Karpas-422 (cell line): ENCODE measurements at regions not wholly inside any gene's neighbourhood (a gene's known extent, or its start where the extent isn't known, plus 50 kb on each side); places are given as distances from the start of the nearest gene placed in this dataset.
"Not testable (repeated sequence)": the region's sequence is repeated elsewhere in the genome, so short reads cannot be mapped to it uniquely, and the experiment has no call there.

Source experiments
- DNase-seq: peaks from one replicate; pipeline ENCODE4 v3.0.0-alpha.2; 2015
- H2AFZ ChIP-seq: fragments of 200-600 bp; sonication (generic); 2 replicates; pipeline ENCODE4 v1.6.1; 2014; ENCODE audit warnings: antibody characterized with exemption, low read length, mixed read lengths
- H3K27ac ChIP-seq: fragments of 200-600 bp; sonication (generic); 2 replicates; pipeline ENCODE4 v1.5.1; 2014; ENCODE audit warnings: mild to moderate bottlenecking, low read length, moderate library complexity
- H3K27me3 ChIP-seq: fragments of 200-600 bp; sonication (generic); 2 replicates; pipeline ENCODE4 v1.6.1; 2014; ENCODE audit warnings: low read length, mixed read lengths
- H3K36me3 ChIP-seq: fragments of 200-600 bp; sonication (generic); 2 replicates; pipeline ENCODE4 v1.6.1; 2014; ENCODE audit warnings: low read length, mixed read lengths; ENCODE audit not compliant: insufficient read depth
- H3K4me1 ChIP-seq: fragments of 200-600 bp; sonication (generic); 2 replicates; pipeline ENCODE4 v1.6.1; 2014; ENCODE audit warnings: mild to moderate bottlenecking, low read length, mixed read lengths
- H3K4me2 ChIP-seq: fragments of 200-600 bp; sonication (generic); 2 replicates; pipeline ENCODE4 v1.6.1; 2014; ENCODE audit warnings: low read length, low read depth, mild to moderate bottlenecking; ENCODE audit not compliant: poor library complexity, severe bottlenecking
- H3K4me3 ChIP-seq: fragments of 200-600 bp; sonication (generic); 2 replicates; pipeline ENCODE4 v1.5.1; 2014; ENCODE audit warnings: mild to moderate bottlenecking, antibody characterized with exemption, low read length, mixed read lengths
- H3K79me2 ChIP-seq: fragments of 200-600 bp; sonication (generic); 2 replicates; pipeline ENCODE4 v1.6.1; 2014; ENCODE audit warnings: mild to moderate bottlenecking, low read length, mixed read lengths
- H3K9ac ChIP-seq: fragments of 200-600 bp; sonication (generic); 2 replicates; pipeline ENCODE4 v1.6.0; 2014; ENCODE audit warnings: low read length
- H3K9me2 ChIP-seq: fragments of 200-600 bp; sonication (generic), shearing (Covaris generic); replicated peaks from 2 replicates; pipeline ENCODE4 v1.6.0; 2014; ENCODE audit warnings: mild to moderate bottlenecking, low read length, moderate library complexity; ENCODE audit not compliant: insufficient read depth
- H3K9me3 ChIP-seq: fragments of 300-700, 200-600 bp; sonication (generic); 2 replicates; pipeline ENCODE4 v1.6.1; 2014; ENCODE audit warnings: low read length, mixed read lengths
- H4K20me1 ChIP-seq: fragments of 200-600 bp; sonication (generic); 2 replicates; pipeline ENCODE4 v1.6.1; 2014; ENCODE audit warnings: mild to moderate bottlenecking, antibody characterized with exemption, low read length, low read depth; ENCODE audit not compliant: insufficient read depth

DNA sequence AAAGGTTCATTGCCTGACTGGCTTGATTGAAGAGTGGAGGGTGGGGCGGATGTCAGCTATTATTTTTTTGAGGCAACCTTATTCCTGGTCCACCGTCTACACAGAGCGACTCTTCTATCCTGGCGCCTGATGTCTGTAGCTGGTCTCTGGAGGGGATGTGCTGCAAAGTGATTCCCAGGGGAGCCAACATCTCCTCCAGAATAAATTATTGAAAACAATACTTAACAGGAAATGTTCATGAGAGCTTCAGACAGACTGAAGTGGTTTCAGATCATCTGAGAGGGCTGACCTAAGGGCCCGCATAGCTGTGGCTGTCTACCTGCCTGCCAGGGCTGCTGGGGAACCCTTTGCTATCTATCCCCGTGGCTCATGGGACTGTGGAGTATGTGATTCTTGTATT is 66.7 kb downstream of the TEX35 start:
- Histone ChIP-seq H3K27ac (peak overlapping the region; percentile 99), H3K4me2 (peak overlapping the region; percentile 73), H3K4me3 (peak overlapping the region; percentile 51)

DNA sequence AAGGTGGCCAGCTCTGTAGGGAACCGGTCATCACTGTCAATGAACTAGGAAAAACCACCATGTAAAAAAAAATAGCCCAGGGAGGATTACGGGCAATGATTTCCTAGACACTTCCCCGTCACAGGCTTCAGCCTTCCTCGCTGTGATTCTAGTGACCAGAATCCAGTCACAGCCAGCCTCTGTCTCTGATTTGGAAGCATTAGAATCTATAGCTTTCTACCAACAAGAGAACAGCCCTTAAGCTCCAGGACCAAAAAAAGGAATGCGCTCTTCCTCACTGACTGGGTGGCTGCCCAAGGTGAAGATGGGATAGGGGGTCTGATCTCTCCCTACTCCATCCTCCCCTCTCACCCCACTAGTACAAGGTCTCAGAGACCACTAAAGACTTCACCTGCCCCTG is 67.2 kb downstream of the TEX35 start:
- Histone ChIP-seq H3K4me1 (peaks cover 93% of the 10 kb centered on the region), H3K9me2 (no peaks in the 10 kb centered on the region), H3K27me3 (no peaks in the 10 kb centered on the region), H3K4me3 (peak overlapping the region; percentile 51), H3K27ac (peak overlapping the region; percentile 99), H2AFZ (no peak overlapping the region), H3K9me3 (no peaks in the 10 kb centered on the region), H4K20me1 (no peaks in the 10 kb centered on the region), H3K4me2 (peak overlapping the region; percentile 73), H3K36me3 (no peaks in the 10 kb centered on the region), H3K79me2 (peaks cover 13% of the 10 kb centered on the region; the same call in 1 of the 2 replicates), H3K9ac (peak overlapping the region; percentile 87)
- DNase-seq = peak; percentile 72

More for the DNA sequence above, 66.7 kb downstream of the TEX35 start:
- H3K9me3 ChIP-seq = no peaks in the 10 kb centered on the region
- no peaks in the 10 kb centered on the region for H3K9me2 ChIP-seq
- peak; percentile 94 for DNase-seq
- H3K36me3 ChIP-seq = no peaks in the 10 kb centered on the region
- no peaks in the 10 kb centered on the region for H4K20me1 ChIP-seq
- no peaks in the 10 kb centered on the region for H3K27me3 ChIP-seq
- H3K4me1 ChIP-seq = peaks cover 97% of the 10 kb centered on the region
- peak overlapping the region; percentile 87 for H3K9ac ChIP-seq
- H2AFZ ChIP-seq = no peak overlapping the region
- peaks cover 17% of the 10 kb centered on the region for H3K79me2 ChIP-seq

DNA sequence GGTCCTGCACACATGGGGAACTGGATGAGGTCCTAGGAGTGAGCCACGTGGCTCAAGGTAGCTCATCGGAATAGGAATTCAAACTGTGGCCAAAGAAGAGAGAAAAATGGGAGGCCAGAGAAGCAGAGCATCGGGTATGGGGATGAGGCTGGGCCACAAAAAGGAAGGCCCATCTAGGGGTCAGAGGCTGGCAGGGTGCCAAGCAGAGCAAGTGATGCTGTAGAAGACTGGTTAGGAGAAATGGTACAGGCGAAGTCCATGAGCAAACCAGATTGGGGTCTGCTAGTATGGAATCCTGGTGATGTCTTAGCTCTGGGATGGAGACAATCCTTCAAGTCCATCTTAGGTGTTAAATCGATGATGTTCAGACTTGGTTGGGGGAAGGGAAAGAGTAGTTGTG is 68.0 kb downstream of the TEX35 start:
- H3K4me1 ChIP-seq = peaks cover 93% of the 10 kb centered on the region

DNA sequence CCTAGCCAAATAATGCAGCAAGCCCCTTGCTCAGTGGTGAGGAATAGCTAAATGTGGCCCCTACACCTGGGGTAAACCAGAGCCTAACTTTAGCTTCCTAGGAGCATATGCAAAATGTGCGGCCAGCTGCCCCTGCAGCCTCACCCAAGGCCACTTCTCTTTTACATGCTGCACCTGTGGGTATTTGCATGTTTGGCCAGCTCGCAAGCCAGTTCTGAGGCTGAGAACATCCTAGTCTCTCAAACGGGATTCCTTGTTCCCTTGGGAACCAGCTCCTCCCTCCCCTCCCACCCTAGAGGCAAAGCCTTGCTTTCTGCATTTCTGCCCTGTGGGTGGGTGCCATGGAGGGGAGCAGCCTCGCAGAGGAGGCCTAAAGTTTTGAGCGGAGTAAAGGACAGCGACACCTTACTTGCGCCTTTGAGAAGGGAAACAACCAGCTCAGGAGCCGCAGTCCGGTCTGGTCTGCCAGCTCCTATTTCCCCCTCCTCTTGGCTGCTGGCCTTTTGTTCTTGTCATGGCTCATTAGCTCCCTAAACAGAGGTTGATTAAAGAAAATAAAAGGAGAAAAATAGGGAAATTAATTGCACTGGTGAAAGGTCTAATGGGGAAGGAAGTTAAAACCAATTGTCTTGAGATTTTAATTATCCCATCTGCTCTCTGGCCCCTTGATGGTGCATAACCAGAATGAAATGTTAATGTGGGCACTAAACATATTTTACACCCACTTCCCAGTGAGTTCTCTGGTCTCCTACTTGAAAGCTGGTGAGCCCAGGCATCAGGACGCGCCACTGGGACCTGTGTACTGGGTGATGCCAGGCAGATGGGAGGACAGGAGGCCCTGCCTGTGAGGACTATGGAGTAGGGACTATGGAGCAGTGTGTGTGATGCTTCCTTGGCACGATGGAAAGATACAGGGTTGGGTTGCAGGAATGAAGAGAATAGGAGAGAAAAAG is 68.7 kb downstream of the TEX35 start:
- peaks cover 85% of the 10 kb centered on the region for H3K4me1 ChIP-seq
- peak overlapping the region; percentile 39; the same call in 1 of the 2 replicates for H3K4me3 ChIP-seq
- H3K4me2 ChIP-seq = peak overlapping the region; percentile 73
- peaks cover 13% of the 10 kb centered on the region; the same call in 1 of the 2 replicates for H3K79me2 ChIP-seq
- peak overlapping the region; percentile 99 for H3K27ac ChIP-seq
- no peaks in the 10 kb centered on the region for H3K27me3 ChIP-seq
- H2AFZ ChIP-seq = no peak overlapping the region
- DNase-seq = peak; percentile 99
- no peaks in the 10 kb centered on the region for H3K9me3 ChIP-seq
- H3K9me2 ChIP-seq = no peaks in the 10 kb centered on the region
- no peaks in the 10 kb centered on the region for H3K36me3 ChIP-seq
- no peaks in the 10 kb centered on the region for H4K20me1 ChIP-seq
- H3K9ac ChIP-seq = peak overlapping the region; percentile 87

More for the DNA sequence above, 68.0 kb downstream of the TEX35 start:
- no peak for DNase-seq
- H3K4me2 ChIP-seq = peak overlapping the region; percentile 73
- H3K36me3 ChIP-seq = no peaks in the 10 kb centered on the region
- peak overlapping the region; percentile 99 for H3K27ac ChIP-seq
- no peak overlapping the region for H2AFZ ChIP-seq
- H4K20me1 ChIP-seq = no peaks in the 10 kb centered on the region
- H3K9me2 ChIP-seq = no peaks in the 10 kb centered on the region
- no peaks in the 10 kb centered on the region for H3K27me3 ChIP-seq
- peak overlapping the region; percentile 87 for H3K9ac ChIP-seq
- H3K4me3 ChIP-seq = peak overlapping the region; percentile 51
- peaks cover 13% of the 10 kb centered on the region; the same call in 1 of the 2 replicates for H3K79me2 ChIP-seq
- no peaks in the 10 kb centered on the region for H3K9me3 ChIP-seq

DNA sequence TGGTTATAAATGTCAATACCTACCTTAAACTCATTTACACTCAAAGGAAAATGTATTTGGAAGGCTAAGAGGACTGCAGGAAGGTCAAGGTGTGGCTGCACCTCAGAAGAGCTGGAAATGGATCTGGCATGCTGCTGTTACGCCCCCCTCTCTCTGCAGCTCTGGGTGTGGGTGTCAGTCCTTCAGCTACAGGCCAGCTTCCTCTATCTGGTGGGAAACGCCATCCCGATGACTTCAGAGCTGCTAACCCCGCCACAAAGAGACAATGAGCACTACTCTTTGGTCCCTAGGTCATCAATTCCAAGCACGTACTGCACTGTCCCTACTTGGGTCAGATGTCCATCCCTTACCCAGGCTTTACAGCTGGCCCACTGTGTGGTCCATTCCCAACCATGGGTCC is 74.2 kb downstream of the TEX35 start:
- Histone ChIP-seq H3K9ac (peak overlapping the region; percentile 16; the same call in 1 of the 2 replicates), H2AFZ (no peak overlapping the region), H3K4me3 (no peak overlapping the region), H4K20me1 (no peaks in the 10 kb centered on the region), H3K9me3 (peaks cover 10% of the 10 kb centered on the region), H3K36me3 (peaks cover 15% of the 10 kb centered on the region; the same call in 1 of the 2 replicates), H3K79me2 (peaks cover 13% of the 10 kb centered on the region; the same call in 1 of the 2 replicates), H3K27ac (peak overlapping the region; percentile 99), H3K27me3 (no peaks in the 10 kb centered on the region), H3K4me2 (no peak overlapping the region), H3K4me1 (peaks cover 66% of the 10 kb centered on the region), H3K9me2 (no peaks in the 10 kb centered on the region)
- no peak for DNase-seq

DNA sequence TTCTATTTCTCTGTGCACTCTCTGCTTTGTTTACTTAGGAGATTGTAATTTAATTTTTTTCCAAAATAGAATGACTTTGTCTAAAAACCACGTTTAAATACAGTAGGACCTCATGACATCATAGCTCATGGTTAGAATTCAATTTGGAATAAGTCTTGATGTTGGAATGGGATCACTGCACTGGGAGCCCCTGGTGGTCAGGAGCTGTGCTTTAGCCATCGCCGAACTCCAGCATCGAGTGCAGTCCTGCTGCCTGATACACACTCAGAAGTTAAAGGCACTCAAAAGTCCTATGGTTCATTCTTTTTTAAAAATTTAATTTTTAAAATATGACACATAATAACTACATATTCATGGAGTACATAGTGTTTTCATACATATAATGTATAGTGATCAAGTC is 75.1 kb downstream of the TEX35 start:
- DNase-seq = no peak
- Histone ChIP-seq H4K20me1 (no peaks in the 10 kb centered on the region), H2AFZ (no peak overlapping the region), H3K4me2 (peak overlapping the region; percentile 28), H3K79me2 (peaks cover 10% of the 10 kb centered on the region; the same call in 1 of the 2 replicates), H3K9me3 (peaks cover 10% of the 10 kb centered on the region), H3K9me2 (no peaks in the 10 kb centered on the region), H3K4me3 (no peak overlapping the region), H3K9ac (no peak overlapping the region; the same call in 1 of the 2 replicates), H3K27me3 (no peaks in the 10 kb centered on the region), H3K4me1 (peaks cover 58% of the 10 kb centered on the region), H3K27ac (peak overlapping the region; percentile 99), H3K36me3 (peaks cover 15% of the 10 kb centered on the region; the same call in 1 of the 2 replicates)

DNA sequence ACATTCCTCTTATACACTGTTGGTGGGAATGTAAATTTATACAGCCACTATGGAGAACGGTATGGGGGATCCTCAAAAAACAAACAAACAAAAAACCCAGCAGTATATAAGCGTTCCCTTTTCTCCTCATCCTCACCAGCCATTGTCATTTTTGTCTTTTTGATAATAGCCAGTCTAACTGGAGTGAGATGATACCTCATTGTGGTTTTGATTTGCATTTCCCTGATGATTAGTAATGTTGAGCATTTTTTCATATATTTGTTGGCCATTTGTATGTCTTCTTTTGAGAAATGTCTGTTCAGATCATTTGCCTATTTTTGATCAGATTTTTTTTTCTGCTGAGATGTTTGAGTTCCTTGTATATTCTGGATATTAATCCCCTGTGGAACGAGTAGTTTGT is 76.1 kb downstream of the TEX35 start:
- not testable (repeated sequence) for H3K9me2 ChIP-seq, H3K9ac ChIP-seq, H4K20me1 ChIP-seq, H3K79me2 ChIP-seq, H2AFZ ChIP-seq, H3K27me3 ChIP-seq
- H3K4me1 ChIP-seq = peaks cover 58% of the 10 kb centered on the region
- peak; percentile 72 for DNase-seq
- H3K36me3 ChIP-seq = peaks cover 15% of the 10 kb centered on the region; the same call in 1 of the 2 replicates
- H3K4me3 ChIP-seq = 0 out of 2 replicates have a peak overlapping the region, but pooled peaks have one; percentile 5
- peaks cover 10% of the 10 kb centered on the region for H3K9me3 ChIP-seq
- peak overlapping the region; percentile 99 for H3K27ac ChIP-seq
- peak overlapping the region; percentile 31 for H3K4me2 ChIP-seq

DNA sequence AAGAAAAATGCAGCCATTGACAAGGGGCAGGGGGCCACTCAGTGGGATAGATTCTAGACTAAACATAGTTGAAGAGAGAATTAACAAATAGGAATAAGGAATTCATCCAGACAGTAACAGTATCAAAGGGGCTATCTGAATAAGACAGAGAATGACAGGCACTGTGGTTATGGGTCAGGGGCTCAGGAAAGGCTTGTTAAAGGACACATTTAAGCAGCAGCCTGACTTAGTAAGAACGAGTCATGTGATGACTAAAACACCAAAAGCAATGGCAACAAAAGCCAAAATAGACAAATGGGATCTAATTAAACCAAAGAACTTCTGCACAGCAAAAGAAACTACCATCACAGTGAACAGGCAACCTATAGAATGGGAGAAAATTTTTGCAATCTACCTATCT is 78.9 kb downstream of the TEX35 start:
- H3K27me3 ChIP-seq, H3K79me2 ChIP-seq, H2AFZ ChIP-seq, H4K20me1 ChIP-seq, H3K4me2 ChIP-seq, H3K9me2 ChIP-seq, H3K4me3 ChIP-seq, H3K9ac ChIP-seq, DNase-seq: not testable (repeated sequence)
- peaks cover 72% of the 10 kb centered on the region for H3K4me1 ChIP-seq
- H3K36me3 ChIP-seq = peaks cover 15% of the 10 kb centered on the region; the same call in 1 of the 2 replicates
- peak overlapping the region; percentile 21; the same call in 1 of the 2 replicates for H3K27ac ChIP-seq
- H3K9me3 ChIP-seq = peaks cover 10% of the 10 kb centered on the region
